ENCODE measurements at regions not wholly inside any gene's neighbourhood (a gene's known extent, or its start where the extent isn't known, plus 50 kb on each side); places are given as distances from the start of the nearest gene placed in this dataset.

DNA sequence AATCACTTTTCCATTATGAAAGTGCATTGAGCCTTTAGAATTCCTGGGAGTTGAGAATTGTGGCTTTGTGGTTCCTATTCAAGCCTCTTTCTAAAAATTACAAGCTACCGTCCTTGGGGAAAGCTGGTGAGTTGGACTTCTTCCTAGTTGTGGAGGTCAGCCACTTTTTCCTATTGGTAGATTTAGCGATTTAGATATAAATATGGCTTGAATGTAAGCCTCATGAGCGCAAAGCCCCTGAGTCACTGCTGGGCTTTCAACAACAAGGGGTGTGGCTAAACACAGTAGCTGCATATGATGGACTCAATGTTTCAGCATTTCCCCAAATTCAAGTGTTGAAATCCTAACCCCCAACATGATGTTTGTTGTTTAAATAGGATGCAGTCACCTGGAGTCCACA, 150.0 kb upstream of the IGFBP3 start:
- no peak for TF ChIP-seq ZNF274 (IDR thresholded peaks at IDR 0.05; ENCODE audit: low read depth, low read length)
- no peak for TF ChIP-seq EZH2 (IDR thresholded peaks at IDR 0.05)
- TF ChIP-seq JUND (IDR thresholded peaks at IDR 0.05), result no peak
- TF ChIP-seq POLR2A (IDR thresholded peaks at IDR 0.05; ENCODE audit: borderline replicate concordance, extremely low read depth, insufficient read depth, insufficient read length), result no peak
- TF ChIP-seq, protein P1, sequence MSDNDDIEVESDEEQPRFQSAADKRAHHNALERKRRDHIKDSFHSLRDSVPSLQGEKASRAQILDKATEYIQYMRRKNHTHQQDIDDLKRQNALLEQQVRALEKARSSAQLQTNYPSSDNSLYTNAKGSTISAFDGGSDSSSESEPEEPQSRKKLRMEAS (IDR thresholded peaks at IDR 0.05), result no peak
- TF ChIP-seq, protein P2, sequence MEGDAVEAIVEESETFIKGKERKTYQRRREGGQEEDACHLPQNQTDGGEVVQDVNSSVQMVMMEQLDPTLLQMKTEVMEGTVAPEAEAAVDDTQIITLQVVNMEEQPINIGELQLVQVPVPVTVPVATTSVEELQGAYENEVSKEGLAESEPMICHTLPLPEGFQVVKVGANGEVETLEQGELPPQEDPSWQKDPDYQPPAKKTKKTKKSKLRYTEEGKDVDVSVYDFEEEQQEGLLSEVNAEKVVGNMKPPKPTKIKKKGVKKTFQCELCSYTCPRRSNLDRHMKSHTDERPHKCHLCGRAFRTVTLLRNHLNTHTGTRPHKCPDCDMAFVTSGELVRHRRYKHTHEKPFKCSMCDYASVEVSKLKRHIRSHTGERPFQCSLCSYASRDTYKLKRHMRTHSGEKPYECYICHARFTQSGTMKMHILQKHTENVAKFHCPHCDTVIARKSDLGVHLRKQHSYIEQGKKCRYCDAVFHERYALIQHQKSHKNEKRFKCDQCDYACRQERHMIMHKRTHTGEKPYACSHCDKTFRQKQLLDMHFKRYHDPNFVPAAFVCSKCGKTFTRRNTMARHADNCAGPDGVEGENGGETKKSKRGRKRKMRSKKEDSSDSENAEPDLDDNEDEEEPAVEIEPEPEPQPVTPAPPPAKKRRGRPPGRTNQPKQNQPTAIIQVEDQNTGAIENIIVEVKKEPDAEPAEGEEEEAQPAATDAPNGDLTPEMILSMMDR (IDR thresholded peaks at IDR 0.05 in 2 of 3, conservative IDR thresholded peaks at IDR 0.05 in 1 of 3; ENCODE audit: borderline replicate concordance in 1 of 3, insufficient read depth in 1 of 3, low read depth in 2 of 3, low read length in 2 of 3), result no peak
- no peak for TF ChIP-seq POLR2AphosphoS5 (IDR thresholded peaks at IDR 0.05; ENCODE audit: low read depth, low read length)
